Embryonic facial prominence (tissue), 1 donor: ENCODE measurements at regions not wholly inside any gene's neighbourhood (a gene's known extent, or its start where the extent isn't known, plus 50 kb on each side); places are given as distances from the start of the nearest gene placed in this dataset.
"Not testable (repeated sequence)": the region's sequence is repeated elsewhere in the genome, so short reads cannot be mapped to it uniquely, and the experiment has no call there.

ENCODE experiments used
- DNase-seq: peaks from one replicate; pipeline ENCODE4 v3.0.0-alpha.2; 2016; ENCODE audit errors: extremely low spot score

DNA sequence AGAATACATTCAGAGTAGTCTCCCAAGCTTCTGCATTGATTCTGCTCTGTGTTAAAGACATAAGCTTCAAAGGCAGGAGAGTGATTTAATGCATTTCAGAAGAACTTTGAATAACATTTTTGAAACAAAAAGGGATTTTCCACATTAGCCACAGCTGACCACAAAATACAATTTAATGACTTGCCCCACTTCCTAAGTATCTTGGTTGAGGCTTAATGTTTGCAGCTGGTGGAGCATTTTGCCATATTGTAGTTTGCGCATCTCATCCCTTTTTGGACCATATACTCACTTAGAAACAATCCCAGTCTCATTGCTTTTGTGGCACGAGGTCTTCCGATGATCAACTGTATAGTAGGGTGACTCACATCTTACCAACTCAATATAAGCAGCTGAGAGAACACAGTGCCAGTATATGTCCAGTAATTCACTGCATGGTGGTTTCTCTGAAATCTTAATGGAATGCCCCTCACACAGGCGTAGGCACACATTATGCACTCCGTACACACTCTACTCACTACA lies 455.8 kb upstream of the PTGER4 start:
- DNase-seq: no peak

DNA sequence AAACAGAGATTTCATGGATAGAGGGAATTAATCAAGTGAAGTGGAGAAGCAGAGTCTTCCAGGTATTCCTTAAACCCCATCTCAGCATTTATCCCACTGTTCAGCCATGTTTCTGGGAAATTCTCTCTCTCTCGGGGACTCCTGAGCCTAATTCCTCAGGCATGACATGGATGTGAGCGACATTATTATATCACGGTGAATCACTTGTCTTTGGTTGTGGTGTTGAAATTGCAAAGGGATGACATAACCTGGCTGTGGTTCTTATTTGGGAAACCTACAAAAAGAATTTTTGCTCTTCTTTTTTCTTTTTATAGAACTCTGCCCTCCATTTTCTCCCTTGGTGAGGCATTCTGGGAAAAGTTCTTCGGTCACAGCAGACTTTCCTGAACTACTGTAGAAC lies 457.9 kb upstream of the PTGER4 start:
- DNase-seq: no peak

DNA sequence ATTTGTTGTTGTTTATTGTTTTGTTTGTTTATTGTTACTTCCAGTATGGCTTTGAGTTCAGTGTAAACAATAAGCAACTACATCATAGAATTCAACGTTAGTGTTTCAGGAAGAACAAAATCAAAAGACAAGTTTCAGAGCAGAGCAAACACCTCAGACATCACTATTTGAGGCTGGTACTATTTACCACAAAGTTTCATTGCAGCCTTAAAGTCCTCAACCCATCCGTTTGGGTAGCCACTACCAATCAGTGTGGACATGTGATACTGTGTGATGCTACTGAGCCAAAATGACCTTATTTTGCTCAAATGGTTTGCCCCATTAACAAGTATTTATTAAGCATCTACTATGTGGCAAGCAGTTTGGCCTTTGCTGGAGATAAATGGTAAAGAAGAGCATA lies 458.5 kb upstream of the PTGER4 start:
- DNase-seq: no peak

DNA sequence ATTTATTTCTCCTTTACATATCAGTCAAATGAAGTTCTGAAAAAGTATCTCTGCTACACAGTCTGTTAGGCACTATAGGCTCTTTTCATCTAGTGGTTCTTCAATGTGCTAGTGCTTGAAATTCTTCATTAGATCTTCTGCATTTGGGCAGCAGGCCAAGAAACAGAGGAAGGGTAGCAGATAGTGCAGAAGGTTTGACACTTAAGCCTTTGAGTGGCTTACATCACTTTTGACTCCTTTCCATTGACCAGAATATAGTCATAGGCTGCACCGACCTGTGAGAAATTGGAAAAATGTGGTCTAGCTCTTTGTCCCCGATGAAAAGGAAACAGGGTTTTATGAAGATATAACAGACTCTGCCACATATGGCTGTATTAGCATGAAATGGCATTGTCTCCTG lies 459.5 kb upstream of the PTGER4 start:
- no peak for DNase-seq

DNA sequence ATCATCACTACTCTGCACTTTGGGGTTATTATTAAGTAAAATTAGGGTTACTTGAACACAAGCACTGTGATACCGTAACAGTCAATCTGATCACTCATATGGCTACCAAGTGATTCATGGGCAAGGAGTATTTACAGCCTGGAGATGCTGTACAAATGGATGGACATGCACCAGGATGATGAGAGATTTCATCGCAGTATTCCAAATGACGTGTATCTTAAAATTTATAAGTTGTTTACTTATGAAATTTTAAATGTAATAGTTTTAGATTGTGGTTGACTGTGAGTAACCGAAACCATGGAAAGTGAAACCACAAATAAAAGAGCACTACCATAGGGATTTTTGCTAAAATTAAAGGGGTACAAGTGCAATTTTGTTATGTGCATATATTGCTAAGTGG lies 462.2 kb upstream of the PTGER4 start:
- DNase-seq: no peak

DNA sequence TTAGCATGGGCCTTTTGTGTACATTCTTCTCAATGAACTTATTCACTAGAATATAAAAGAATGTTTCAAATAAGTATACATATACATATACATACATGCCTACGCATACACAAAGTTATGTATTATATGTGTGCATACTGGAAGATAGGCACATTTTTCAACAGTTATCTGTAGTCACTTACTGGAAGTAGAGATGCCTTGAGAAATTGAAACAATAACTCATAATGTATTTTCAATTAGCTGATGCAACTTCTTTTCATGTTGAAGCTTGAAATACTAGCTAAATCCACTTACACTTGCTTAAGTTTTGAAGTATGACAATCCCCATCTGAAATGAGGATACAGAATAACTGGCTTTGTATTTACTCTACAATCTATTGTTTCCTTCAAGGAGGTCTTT lies 469.0 kb upstream of the PTGER4 start:
- DNase-seq: no peak

DNA sequence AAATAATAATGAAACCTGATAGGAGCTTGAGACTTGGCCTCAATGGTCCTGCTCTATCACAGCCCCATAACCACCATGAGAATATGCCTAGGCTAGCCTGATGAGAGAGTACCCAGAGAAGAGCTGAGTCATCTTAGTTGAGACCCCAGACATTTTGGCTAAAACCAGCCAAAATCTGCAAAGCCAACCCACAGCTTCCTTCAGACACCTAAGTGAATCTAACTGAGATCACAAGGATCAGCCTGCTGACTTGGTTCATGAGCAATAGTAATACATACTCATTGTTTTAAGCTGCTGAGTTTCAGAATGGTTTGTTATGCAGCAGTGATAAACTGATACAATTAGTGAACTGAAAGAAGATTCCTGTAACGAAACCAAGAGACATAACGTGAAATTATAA lies 473.7 kb upstream of the PTGER4 start:
- DNase-seq: no peak

DNA sequence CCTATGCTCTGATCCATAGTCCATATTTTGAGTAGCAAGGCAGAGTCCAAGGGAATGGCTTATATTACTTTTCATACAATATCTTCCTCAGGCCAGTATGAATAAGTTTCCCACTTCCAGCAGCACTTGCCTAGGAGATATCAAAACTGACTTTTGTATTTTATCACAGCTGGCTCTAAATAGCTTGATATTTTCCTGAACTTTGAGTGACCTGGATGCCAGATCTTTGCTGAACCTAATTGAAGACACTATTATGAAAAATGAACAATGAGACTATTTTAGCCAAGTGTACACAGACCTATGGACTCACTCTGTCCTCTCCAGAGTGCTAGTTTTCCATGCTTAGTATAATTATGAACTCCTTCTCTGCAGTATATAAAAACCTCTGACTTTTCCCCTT lies 475.6 kb upstream of the PTGER4 start:
- DNase-seq: no peak

DNA sequence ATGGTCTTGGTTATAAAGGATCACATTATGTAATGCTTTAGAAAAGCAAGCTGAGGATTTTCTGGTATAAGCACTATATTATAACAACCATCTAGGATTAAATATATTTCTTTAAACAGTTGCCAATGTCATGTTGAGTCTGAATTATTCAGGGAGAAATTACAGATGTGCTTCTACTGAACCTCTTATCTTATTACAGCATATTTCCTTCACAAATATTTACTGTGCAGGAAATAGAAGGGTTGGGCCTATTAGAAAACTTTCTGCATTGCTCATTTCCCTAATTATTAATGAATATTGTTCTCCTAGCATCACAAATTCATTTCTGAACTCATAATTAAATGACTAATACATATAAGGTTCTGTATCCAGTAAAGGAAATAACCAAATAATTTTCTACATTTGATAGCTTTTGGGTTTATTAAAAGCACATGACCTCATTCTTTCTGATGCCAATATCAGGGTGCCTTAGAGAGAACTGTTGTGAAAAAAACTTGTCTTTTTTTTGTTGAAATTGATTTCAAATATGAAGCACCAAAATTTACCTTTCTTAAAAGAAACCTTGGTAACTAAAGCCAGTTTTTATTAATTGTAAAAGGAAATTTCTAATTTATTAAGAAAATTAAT lies 476.8 kb upstream of the PTGER4 start:
- no peak for DNase-seq

DNA sequence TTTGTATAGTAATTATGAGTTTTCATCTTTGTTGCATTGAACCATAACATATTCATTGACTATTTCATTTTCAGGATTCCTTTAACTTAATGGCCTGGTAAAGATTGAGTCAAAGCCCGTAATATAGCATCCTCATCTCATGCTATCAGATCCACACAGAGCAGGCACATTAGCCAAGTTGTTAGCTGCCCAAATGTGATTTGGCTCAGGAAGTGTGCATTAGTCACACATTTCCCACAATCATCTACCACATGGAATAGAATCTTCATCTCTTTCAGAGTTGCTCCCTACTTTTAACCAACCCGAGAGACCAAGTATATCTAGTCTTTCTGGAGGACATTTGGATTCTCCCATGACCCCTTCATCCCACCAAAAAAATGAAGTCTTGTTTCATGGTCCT lies 481.0 kb upstream of the PTGER4 start:
- DNase-seq: no peak

DNA sequence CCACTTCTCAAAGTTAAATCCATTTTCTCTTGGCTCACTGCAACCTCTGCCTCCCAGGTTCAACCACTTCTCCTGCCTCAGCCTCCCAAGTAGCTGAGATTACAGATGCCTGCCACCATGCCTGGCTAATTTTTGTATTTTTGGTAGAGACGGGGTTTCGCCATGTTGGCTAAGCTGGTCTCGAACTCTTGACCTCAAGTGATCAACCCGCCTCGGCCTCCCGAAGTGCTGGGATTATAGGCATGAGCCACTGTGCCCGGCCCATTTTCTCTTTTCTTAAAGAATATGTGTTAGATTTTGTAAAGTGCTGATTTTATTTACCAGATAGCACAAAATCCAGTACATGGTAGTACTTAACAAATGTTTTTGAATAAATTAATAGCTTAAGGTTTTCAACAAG lies 484.1 kb upstream of the PTGER4 start:
- DNase-seq: not testable (repeated sequence)

DNA sequence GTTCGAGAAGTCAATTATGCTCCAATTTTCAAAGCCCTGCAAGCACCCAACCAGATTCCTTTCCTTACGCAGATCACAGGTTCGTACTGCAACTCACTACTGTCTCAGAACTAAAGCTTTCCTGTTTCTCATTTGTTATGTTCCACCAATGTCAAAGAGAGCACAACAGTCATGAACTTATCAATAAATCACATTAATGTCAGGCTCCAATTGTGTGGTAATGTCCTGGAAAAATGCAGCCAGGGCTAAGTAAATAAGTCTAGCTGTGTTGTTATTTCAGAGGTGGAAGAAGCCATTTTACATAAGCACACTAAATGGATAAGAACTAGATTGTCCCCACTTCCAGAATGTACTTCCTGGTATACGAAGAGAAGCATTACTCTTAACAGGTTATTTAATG lies 488.6 kb upstream of the PTGER4 start:
- no peak for DNase-seq

DNA sequence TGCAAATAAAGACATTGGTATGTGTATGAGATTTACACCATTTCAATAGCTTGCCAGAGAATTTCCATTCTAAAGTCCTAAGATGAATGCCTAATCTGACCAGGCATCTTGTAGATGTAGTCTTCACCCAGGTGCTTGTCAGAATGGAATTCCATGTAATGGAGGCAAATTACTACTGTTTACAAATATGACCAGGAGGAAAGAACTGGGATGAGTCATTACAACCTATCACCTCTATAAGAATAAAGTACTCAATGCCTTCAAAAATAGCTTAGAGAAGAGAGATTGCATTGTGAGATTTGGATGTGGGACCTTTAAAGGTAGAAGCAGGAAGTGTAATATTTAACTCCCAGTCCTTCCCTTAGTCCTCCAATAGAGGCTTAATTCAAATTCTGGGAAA lies 507.0 kb upstream of the PTGER4 start:
- no peak for DNase-seq

DNA sequence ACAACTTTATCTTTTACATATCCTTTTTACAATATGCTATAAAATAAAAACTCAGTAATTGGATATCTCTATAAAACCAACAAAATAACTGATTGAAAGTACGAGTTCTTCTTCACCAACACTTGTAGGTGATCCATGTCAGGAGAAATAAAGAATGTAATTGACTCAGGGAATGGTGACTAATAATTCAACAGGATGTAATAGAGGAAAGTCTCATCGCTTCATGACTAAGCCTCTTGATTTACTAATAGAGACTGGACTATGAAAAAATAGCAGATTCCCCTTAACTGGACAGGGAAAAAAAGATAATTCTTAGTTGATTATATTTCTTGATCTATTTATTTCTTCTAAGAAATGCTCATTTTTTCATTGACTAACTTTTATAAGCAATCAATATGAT lies 507.7 kb upstream of the PTGER4 start:
- no peak for DNase-seq

DNA sequence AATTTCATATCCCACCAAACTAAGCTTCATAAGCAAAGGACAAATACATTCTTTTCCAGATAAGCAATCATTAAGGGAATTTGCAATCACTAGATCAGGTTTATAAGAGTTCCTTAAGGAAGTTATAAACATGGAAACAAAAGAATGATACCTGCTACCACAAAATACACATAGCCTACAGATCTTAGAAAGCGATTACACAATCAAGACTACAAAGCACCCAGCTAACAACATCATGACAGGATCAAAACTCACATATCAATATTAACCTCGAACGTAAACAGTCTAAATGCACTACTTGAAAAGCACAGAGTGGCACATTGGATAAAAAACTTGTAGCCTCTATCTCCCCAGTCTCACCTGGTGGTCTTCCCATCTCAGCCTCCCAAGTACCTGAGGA lies 512.4 kb upstream of the PTGER4 start:
- no peak for DNase-seq

DNA sequence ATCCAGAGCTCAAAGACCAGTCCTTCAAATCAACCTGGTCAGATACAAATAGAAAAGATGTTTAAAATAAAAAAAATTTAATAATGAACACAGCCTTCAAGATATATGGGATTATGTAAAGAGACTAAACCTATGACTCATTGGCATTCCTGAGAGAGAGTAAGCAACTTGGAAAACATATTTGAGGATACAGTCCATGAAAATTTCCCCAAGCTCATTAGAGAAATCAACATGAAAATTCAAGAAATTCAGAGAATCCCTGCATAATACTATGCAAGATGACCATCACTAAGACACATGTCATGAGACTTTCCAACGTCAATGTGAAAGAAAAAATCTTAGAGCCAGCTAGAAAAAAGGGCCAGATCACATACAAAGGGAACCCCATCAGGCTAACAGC lies 512.9 kb upstream of the PTGER4 start:
- no peak for DNase-seq

DNA sequence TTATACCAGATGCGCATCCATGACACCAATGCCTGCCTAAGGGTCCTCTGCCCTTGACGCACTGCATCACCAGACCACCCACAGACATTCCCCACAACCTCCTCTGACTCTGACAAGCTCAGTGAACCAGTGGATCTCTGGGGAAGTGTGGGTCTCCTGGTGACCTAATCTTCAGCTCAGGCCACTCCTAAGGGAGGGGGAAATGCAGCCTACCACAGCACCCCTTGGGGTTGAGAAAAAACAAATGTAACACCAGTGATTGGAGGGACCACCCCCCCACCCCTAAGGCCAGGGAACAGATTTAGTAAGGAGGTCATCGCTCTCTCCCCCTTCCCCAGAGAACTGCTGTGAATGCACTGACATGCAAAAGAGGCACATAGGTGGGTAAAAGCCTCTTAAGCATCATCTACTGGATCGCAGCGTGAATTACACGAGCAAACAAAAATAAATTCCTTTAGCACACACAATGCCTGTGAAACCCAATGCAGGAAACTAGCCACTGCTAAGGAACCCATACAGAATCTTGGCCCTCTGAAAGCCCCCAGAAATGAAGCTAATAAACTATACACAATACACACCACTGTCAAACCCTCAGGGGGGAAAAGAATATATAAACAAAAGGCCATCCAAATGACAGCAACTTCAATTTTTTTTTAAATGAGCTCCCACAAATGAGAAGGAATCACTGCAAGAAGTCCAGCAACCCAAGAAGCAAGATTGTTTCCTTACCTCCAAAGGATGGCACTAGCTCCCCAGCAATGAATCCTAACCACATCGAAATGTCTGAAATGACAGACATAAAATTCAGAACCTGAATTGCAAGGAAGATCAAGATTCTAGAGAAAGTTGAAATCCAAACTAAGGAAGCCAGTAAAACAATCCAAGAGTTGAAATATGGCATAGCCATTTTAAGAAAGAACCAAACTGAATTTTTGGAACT lies 513.7 kb upstream of the PTGER4 start:
- DNase-seq: no peak

DNA sequence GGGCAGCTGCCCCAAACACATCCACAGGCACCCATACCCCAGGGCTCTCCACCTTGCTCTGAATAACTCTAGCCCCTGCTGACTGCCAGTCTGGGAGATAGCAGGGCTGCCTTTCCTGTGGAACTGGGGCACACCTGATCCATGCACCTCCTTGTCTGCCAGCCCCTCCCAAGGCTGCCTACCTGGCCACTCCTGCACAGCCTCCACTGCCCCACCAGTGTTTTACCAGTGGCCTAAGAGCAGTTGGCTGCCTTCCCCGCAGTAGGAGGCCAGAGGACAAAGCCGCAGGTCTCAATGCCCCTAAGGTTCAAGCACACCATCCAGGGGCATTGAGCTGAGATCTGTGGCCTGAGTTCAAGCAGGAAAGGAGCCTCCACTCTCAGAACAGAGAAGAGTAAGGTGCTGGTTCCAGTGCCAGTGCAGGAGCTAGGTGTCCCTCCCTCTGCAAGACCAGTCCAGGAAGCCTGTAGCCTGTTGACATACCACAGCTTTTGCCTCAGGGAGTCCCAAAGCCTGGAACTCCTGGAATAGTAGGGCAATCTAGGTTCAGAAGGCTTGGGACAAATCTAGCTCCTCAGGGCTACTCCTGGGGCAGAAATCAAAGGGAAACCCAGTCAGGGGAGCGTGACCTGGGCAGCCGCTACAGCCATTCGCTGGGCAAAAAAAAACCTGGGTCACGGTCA lies 514.5 kb upstream of the PTGER4 start:
- no peak for DNase-seq

DNA sequence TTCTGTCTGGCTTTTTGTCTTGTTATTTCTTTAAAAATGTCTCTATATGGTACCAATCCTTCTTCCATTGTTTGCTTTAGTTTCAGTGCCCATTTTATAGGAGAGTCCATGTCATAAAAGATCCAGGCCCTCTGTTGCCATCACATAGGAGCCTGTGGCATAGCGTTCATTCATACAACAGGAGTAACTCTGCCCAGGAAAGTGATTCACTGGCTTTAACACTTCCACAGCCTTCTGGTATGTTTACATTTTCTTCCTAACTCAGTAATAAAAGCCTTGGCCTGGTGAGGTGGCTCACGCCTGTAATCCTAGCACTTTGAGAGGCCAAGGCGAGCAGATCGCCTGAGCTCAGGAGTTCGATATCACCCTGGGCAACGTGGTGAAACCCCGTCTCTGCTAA lies 519.3 kb upstream of the PTGER4 start:
- DNase-seq: no peak

DNA sequence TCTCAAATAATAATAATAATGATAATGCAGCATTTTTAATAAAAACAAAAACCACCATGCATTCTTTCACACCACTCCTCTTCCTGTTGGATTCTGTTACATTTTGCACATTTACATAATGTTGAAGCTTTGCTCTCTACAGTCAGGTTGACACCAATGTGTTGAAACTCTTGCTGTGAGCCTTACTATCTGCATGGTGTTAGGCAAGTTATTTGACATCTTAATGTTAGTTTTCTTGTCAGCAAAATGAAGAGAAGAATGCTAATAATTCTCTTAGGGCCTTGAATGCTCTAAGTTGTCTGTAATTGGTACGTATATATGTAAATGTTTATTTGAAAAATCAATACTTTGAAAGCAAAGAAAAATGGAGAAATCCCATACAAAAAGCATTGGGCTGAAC lies 525.5 kb upstream of the PTGER4 start:
- no peak for DNase-seq

DNA sequence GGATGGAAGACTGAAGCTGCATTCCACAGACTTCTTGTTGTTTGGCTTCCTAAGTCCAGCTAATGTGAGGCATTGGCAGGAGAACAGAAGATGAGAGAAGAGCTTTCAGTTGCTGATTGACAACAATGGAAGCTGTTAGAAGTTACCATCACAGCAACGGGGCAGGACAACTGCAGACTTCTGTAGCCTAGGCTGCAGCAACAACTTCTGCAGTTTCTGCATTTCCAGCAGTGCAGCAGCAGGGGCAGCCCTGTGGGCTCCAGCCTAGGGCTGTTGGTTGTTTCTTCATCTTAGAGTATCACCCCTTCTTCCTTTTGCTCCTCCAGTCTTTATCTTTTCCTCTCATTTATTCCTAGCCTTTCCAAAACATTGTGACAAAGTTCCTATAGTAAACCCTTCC lies 528.8 kb upstream of the PTGER4 start:
- DNase-seq: no peak

DNA sequence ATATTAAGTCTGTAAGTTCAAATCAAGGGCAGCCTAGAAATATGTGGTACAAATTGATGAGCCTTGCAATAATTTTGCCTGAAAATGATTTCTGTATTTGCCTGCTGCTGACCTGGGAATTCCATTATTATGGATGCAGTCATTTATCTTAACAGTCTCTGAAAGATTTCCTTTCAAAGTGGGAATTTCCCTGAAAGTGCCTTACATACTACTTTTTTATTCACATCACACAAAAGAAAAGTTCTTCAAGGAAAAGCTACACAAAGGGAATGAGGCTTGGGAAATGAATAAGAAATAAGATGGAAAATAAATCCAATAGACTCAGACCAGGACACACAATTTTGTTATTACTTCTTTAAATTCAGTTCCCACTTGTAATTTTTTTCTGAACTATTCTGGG lies 537.8 kb upstream of the PTGER4 start:
- no peak for DNase-seq

DNA sequence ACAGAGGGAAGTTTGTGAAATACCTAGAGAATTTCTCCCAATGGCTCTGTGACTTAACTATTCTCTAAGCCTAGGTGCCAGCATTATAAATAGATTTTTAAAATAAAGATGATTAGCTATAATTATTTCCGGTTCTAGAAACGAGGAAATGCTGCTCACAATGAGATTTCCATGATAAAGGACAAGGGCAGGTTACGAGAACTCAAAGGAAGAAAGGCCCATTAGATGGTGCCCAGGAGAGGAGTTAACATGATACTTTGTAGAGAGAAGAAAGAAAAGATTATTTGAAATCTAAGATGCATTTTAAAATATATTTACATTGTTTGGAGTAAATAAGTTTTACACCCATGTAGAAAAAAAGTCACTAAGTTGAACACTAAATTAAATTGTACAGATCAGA lies 538.3 kb upstream of the PTGER4 start:
- DNase-seq: no peak
